HL-60/S4 (cell line): ENCODE measurements at regions not wholly inside any gene's neighbourhood (a gene's known extent, or its start where the extent isn't known, plus 50 kb on each side); places are given as distances from the start of the nearest gene placed in this dataset.
"Not testable (repeated sequence)": the region's sequence is repeated elsewhere in the genome, so short reads cannot be mapped to it uniquely, and the experiment has no call there.

Experiments
- in situ Hi-C: fragments of 300-500 bp; cut with MboI; formaldehyde crosslinking; loops from 2 replicates; pipeline ENCODE4 v1.14.3; 2022; ENCODE audit warnings: low sequenced_read_pairs

DNA sequence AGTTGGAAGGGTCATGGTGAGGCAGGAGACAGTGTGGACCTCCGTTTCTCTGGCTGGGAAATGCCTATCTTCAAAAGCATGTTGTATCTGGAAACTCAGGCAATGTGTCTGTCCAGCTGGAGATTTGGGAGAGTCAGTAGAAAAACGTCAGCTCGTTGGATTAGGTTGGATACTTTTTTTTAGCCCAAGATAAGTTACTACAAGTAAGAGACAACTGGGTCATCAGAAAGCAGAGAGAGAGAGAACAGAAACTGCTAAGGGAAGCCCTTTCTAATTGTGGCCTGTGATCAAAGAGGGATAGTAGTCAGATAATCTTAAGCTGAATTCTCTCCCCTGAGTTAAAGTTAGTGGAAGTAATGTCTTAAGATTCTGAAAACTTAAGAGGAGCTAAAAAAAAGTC, 78.9 kb upstream of the ZNF280D start:
- in situ Hi-C loops = no loop called here

DNA sequence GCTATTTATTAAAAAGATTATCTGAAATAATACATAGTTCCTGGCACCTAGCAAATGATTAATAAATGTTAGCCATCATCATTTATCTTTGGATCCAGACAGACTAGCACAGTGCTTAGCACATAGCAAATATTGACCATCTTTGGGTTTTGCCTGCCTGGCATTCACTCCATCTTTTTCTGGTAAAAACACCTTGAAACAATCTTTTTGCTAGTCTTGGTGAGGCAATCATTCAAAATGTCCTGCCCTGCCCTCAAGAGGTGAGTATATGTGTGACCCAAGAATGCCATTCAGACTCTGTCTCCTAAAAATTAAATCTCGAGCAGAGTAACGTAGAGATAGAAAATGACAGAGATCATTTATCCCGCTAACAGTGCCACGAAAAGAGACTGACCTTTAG, 78.3 kb upstream of the ZNF280D start:
- in situ Hi-C loops = no loop called here

DNA sequence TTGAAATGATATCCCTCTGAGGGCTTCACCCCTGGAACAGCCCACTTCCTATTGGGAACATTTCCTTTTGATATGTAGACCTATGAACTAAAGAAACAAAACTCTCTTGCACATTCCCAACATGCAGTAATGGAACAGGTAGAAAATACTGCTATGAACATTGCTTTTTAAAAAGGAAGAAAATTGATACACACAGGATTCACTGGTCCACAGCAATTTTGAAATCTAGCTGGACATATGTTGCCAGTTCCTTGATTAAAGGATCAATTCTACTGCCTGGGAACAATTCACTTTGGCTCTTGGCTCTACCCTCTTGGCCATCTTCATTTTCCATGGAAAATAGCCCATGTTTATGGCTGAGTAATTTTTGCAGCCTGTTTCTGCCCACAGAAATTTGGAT, 74.9 kb upstream of the ZNF280D start:
- in situ Hi-C loops = no loop called here

DNA sequence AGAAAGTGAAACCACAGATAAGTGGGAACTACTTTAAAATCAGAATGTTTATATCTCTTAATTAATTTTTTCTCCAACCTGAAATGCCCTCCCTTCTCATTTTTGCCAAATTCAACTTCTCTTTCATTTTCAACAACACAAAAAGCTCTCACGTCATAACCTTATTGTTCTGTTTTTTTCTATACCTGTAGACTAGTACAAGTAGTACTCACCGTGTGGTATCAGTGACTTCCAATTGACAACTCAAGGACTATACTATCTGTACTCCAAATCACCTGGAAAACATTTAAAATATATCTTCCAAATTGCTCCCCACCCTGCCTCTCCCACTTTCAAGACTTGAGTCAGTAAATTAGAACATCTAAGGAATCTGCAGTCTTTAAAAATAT, 72.8 kb upstream of the ZNF280D start:
- in situ Hi-C loops = no loop called here

DNA sequence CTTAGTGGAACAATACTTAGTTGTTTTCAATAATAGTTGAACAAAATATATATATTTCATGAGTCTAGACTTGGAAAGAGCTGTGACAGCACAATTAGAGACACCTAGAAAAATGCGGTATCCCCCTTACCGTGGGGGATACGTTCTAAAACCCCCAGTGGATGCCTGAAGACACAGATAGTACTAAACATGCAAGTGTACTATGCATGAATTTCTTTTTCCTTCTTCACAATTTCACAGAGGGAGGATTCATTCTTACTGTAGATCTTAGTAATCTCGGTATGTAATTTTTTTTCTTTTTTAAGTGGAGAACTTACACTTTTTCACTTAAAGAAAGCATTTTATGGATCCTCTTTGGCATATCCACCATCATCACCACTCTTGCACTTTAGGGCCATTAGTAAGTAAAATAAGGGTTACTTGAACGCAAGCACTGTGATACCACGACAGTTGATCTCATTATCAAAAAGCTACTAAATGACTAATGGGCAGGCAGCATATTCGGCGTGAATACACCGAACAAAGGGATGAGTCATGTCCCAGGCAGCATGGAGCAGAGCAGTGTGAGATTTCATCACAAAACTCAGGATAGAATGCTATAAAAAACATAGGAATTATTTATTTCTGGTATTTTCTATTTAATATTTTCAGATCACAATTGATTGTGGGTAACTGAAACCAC, 72.3 kb upstream of the ZNF280D start:
- in situ Hi-C loops = no loop called here

DNA sequence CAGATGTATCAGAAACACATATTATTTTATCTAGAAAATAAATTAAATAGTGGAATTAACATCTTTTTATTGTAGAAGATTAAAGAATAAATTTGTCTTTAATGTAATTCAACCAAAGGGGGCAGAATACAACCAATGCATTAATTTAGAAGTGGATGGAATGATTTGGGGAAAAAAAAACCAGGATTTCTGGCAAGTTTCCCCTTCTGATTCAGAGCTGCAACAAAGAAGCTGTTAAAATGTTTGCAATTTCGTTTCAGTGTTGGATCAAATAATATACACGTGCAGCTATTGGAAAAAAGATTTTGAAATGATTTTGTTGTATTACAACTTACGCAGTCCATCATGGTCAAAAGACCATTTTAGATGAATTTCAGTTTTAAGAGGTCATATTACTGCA, 71.6 kb upstream of the ZNF280D start:
- in situ Hi-C loops = no loop called here

DNA sequence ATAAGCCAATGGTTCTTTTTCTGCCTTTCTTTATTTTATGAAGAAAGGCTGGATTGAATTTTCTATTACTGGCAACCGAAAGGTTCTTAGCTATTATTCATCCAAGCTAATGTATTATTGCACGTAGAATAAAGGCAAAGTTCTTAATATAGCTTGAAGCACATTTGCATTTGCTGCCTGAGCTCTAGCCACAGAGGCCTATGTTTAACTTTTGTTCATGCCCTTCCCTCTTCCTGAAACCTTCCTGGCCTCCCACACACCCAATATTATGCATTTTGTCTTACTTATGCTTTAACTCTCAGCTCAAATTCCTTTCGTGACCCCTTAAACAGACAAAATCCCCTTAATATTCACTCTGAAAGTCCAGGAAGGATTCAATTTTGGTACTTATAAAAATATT, 71.0 kb upstream of the ZNF280D start:
- in situ Hi-C loops = no loop called here

DNA sequence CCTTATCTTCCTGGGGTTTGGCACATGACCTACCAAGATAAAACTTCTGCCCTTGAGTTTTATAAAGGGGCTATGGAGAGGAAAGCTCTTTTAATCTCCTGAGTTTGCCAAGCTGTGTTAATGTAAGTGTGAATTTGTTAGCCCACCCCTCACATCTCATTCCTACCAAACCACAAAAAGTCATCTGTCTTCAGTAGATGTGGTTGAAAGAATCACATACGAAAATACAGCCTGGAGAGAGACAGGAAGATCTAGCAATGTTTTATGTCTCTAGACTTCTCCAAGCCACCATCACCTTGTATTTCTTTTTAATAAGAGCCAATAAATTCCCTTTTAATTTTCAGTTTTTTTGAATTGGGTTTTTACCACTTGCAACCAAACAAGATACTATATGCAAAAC, 68.9 kb upstream of the ZNF280D start:
- in situ Hi-C loops = no loop called here

DNA sequence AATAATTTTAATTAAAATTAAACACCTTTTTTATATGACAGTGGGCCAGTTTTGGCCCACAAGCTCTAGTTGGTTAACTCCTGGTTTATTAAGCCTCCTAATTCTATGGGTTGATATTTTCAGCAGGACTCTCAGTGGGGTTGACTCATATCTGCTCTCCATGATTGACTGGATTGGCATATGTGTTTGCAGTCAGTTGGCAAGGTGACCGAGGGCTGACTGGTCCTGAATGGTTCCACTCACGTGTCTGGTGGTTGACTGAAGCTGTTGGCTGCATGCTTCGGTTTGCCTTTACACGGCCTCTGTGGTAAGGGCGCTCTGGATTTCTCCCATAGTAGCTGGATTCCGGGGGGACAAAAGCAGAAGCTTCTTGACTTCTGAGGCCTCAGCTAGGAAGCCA, 65.3 kb upstream of the ZNF280D start:
- in situ Hi-C loops = no loop called here

DNA sequence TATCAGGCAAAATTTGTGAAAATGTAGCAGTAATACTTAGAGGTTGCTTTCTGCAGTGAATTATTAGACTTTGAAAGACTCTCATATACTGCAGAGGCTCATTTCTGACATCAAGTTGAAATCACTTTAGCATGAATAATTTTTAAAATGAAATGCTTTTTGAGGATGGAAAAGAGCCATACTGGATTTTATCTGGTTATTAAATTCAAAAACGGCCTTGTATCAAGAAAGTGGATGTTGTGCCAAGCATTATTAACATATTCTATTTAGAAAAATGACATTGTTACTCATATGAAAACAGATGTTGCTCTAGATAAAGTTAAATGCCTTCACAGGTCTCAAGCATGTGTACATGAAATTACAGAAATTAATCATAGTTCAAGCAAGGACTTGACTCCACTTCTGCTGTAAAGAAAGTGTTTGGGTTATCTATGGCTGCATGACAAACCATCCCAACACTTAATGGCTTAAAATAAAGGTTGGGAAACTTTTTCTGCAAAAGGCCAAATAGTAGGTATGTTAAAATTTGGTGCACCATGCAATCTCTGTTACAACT, 64.5 kb upstream of the ZNF280D start:
- in situ Hi-C loops = no loop called here

DNA sequence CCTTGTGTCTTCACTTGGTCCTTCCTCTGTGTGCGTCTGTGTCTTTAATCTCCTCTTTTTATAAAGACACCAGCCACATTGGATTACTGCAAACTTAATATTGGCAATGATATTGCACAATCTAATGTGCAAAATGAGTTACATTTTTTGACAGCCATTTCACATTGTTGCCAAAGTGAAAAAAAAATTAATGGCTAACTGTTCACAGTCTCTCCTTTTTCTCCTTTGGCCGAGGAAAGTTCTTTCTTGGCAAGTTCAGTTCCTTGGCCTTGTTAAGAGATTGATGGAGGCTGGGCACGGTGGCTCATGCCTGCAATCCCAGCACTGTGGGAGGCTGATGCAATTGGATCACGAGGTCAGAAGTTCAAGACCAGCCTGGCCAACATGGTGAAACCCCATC, 62.2 kb upstream of the ZNF280D start:
- in situ Hi-C loops = no loop called here

DNA sequence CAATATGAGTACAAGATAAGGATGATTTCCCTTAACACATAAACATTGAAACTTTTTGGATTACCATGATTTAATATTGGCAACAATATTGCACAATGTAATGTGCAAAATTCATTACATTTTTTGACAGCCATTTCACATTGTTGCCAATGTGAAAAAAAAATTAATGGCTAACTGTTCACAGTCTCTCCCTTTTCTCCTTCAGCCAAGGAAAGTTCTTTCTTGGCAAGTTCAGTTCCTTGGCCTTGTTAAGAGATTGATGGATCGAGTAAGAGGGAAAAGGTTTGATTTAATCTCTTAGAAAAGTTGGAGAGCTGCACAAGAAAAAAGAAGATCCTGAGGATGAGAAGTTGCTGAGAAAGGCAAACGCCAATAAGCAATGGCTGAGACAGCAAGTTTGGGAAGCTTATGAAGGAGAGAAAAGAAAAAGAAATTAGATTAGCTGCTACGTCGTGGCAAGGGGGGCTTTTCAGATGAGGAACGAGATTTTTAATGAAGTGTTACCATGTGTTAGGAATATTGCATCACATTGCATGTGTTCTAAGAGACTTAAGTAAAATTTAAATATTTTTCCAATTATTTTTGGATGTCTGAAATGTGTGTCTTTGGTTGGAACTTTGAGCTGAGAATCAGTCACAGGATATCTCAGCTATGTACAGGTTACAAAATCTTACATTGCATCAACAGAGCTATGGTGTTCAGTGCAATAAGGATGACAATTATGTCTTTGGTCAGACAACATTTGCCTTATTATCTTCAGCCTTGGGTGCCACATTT, 61.4 kb upstream of the ZNF280D start:
- in situ Hi-C loops = no loop called here

DNA sequence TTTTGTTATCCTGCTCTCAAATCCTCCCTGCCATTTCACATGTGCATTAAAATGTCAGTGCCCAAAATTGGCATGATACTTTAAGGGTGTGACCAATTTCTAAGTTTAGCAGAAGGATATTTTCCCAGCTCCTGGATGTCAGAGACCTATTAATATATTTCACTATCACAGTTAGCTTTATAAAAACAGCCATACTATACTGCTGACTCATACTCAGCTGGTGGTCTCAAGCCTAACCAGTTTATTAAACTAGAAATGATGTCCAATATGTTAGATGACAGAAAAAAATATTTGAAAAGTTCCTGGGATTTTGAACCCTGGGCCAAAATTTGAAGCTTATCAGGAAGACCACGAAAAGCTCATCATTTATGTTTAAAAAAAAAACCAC, 60.9 kb upstream of the ZNF280D start:
- in situ Hi-C loops = no loop called here

DNA sequence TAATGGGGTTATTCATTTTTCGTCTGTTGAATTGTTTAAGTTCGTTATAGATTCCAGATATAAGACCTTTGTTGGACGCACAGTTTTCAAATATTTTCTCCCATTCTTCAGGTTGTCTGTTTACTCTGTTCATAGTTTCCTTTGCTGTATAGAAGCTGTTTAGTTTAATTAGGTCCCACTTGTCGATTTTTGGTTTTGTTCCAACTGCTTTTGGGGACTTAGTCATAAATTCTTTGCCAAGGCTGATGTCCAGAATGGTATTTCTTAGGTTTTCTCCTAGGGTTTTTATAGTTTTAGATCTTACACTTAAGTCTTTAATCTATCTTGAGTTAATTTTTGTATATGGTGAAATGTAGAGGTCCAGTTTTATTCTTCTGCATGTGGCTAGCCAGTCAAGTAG, 58.9 kb upstream of the ZNF280D start:
- in situ Hi-C loops = no loop called here

DNA sequence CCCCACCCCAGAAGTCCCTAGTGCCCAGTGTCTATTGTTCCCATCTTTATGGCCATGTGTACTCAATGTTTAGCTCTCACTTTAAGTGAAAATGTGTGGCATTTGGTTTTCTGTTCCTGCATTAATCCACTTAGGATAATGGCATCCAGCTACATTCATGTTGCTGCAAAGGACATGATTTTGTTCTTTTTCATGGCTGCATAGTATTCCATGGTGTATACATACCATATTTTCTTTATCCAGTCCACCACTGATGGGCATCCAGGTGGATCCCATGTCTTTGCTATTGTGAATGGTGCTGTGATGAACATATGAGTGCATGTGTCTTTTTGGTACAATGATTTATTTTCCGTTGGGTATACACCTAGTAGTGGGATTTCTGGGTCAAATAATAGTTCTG, 58.2 kb upstream of the ZNF280D start:
- in situ Hi-C loops = not testable (repeated sequence)

DNA sequence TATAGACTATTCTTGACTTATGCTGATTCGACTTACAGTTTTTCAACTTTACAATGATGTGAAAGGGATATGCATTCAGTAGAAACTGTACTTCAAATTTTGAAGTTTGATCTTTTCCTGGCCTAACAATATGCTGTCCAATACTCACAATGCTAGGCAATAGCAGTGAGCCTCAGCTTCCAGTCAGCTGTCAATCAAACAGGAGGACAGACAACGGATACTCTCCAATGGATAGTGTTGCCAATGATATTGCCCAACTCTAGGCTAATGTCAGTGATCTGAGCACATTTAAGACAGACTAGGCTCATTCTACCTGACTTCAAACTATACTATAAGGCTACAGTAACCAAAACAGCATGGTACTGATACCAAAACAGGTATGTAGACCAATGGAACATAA, 55.0 kb upstream of the ZNF280D start:
- in situ Hi-C loops = no loop called here

DNA sequence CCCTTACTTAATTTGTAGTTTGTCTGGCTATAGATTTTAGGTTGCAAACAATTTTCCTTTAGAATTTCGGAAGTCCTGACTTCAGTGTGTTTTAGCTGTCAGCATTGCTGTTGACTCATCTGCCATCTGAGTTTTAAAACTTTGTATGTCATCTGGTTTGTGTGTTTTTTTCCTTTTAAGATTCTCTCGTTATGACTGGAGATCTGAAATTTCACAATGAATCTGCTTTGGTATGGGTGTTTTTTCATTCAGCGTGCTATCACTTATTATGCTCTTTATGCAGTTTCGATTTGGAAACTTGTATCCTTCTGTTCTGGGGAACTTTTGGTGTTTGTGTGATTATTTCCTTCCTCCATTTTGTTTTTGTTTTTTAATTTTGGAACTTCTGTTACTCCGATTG, 53.7 kb upstream of the ZNF280D start:
- in situ Hi-C loops = no loop called here

DNA sequence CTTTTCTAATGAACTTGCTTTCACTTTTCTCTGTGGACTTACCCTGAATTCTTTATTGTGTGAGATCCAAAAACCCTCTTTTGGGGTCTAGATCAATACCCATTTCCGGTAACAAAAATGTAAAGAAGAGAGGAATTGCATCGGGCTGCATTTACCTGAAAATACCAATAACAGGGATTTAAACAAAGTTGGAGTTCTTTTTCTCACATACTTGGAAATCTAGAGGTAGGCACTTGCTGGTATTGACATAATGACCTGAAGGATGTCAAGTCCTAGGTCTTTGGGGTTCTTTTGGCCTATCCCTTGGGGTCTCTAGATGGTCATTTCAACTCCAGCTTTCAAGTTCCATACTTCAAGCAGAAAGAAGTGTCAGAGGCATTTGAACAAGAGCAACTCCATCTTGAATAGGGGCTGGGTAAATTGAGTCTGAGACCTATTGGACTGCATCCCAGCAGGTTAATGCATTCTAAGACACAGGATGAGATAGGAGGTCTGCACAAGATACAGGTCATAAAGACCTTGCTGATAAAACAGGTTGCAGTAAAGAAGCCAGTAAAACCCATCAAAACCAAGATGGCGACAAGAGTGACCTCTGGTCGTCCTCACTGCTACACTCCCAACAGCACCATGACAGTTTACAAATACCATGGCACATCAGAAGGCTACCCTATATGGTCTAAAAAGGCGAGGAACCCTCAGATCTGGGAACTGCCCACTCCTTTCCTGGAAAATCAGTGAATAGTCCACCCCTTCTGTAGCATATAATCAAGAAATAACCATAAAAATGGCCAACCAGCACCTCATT, 50.8 kb upstream of the ZNF280D start:
- in situ Hi-C loops = no loop called here

DNA sequence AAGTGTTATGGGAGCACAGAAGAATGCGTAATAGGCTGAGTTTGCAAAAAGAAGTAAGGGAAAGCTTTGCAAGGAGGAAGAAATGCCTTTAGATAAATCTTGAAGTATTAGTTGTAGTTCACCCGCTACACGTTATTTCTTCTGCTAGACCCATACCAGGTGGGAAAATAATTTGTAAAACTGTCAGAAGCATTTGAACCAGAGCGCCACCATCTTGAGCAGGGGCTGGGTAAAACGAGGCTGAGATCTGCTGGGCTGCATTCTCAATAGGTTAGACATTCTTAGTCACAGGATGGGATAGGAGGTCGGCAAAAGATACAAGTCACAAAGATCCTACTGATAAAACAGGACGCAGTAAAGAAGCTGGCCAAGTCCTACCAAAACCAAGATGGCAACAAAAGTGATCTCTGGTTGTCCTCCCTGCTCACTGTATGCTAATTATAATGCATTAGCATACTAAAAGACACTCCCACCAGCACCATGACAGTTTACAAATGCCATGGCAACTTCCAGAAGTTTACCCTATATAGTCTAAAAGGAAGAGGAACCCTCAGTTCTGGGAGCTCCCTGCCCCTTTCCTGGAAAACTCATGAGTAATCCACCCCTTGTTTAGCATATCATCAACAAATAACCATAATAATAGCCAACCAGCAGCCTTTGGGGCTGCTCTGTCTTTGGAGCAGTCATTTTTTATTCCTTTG, 50.0 kb upstream of the ZNF280D start:
- in situ Hi-C loops = no loop called here
